IMR-90 (cell line): ENCODE measurements at regions not wholly inside any gene's neighbourhood (a gene's known extent, or its start where the extent isn't known, plus 50 kb on each side); places are given as distances from the start of the nearest gene placed in this dataset.

Experiments
- ATAC-seq: fragments of 200-7000 bp; cut with Tn5 transposase; 2 replicates; pipeline ENCODE4 v1.9.1; 2020; ENCODE audit warnings: low read depth, mild to moderate bottlenecking, moderate library complexity
- BruUV-seq: library from RNA; stranded (reverse); fragments of 400-500 nt; replicated peaks from 2 replicates; lab custom pipeline; 2021; lab: Mats Ljungman, UMichigan
- CTCF ChIA-PET: fragments of 300-600 bp; formaldehyde crosslinking; extraction: SDS; loops from one replicate; lab custom pipeline; 2021; ENCODE audit warnings: antibody characterized with exemption; lab: Yijun Ruan, JAX
- POLR2A ChIA-PET: fragments of 300-600 bp; sonication (Branson Sonifier 250); formaldehyde crosslinking; loops from one replicate; lab custom pipeline; 2022; ENCODE audit warnings: antibody characterized with exemption; ENCODE audit not compliant: unreplicated experiment; lab: Charles Lee
- DNase-seq: peaks from one replicate; pipeline ENCODE4 v3.0.0; 2013
- H2AFZ ChIP-seq: replicated peaks from 2 replicates; pipeline ENCODE3; 2013; ENCODE audit warnings: low read length, mild to moderate bottlenecking; ENCODE audit not compliant: poor library complexity
- H2AK5ac ChIP-seq: 2 replicates; pipeline ENCODE4 v1.6.1; 2013; ENCODE audit warnings: low read depth, low read length, inconsistent platforms
- H2AK9ac ChIP-seq: replicated peaks from 2 replicates; pipeline ENCODE3; 2013; ENCODE audit warnings: mild to moderate bottlenecking, low read depth, low read length, moderate library complexity; ENCODE audit not compliant: poor library complexity
- H2BK120ac ChIP-seq: 2 replicates; pipeline ENCODE4 v1.6.1; 2013; ENCODE audit warnings: low read depth, low read length, inconsistent platforms
- H2BK15ac ChIP-seq: 3 replicates; pipeline ENCODE4 v1.6.1; 2013; ENCODE audit warnings: low read depth, low read length, inconsistent platforms
- H2BK20ac ChIP-seq: 2 replicates; pipeline ENCODE4 v1.6.1; 2013; ENCODE audit warnings: low read depth, mild to moderate bottlenecking, inconsistent platforms, low read length, moderate library complexity
- H2BK5ac ChIP-seq: 2 replicates; pipeline ENCODE4 v1.6.1; 2013; ENCODE audit warnings: mild to moderate bottlenecking, low read depth, low read length, inconsistent platforms; ENCODE audit not compliant: poor library complexity, severe bottlenecking
- H3K14ac ChIP-seq: replicated peaks from 2 replicates; pipeline ENCODE4 v1.6.1; 2013; ENCODE audit warnings: low read depth, low read length, inconsistent platforms
- H3K18ac ChIP-seq: 2 replicates; pipeline ENCODE4 v1.6.1; 2013; ENCODE audit warnings: low read depth, low read length, control low read depth
- H3K23ac ChIP-seq: 2 replicates; pipeline ENCODE4 v1.6.1; 2013; ENCODE audit warnings: low read depth, low read length, inconsistent platforms
- H3K27ac ChIP-seq: 2 replicates; pipeline ENCODE4 v1.5.1; 2013; ENCODE audit warnings: mild to moderate bottlenecking, control low read depth, low read length; ENCODE audit not compliant: insufficient read depth
- H3K27me3 ChIP-seq: 2 replicates; pipeline ENCODE4 v1.6.1; 2013; ENCODE audit warnings: low read length; ENCODE audit not compliant: control insufficient read depth, insufficient read depth
- H3K36me3 ChIP-seq: 2 replicates; pipeline ENCODE4 v1.6.1; 2013; ENCODE audit warnings: low read length, mixed read lengths; ENCODE audit not compliant: control insufficient read depth, insufficient read depth
- H3K4ac ChIP-seq: 2 replicates; pipeline ENCODE4 v1.6.1; 2013; ENCODE audit warnings: low read depth, low read length, inconsistent platforms
- H3K4me1 ChIP-seq: 2 replicates; pipeline ENCODE4 v1.6.1; 2013; ENCODE audit warnings: low read length, mixed read lengths; ENCODE audit not compliant: control insufficient read depth, insufficient read depth
- H3K4me2 ChIP-seq: 2 replicates; pipeline ENCODE4 v1.6.1; 2013; ENCODE audit warnings: low read depth, mild to moderate bottlenecking, control low read depth, low read length, moderate library complexity
- H3K4me3 ChIP-seq: 2 replicates; pipeline ENCODE4 v1.5.1; 2013; ENCODE audit warnings: low read depth, mild to moderate bottlenecking, control low read depth, low read length, moderate library complexity; ENCODE audit not compliant: insufficient read depth
- H3K56ac ChIP-seq: 2 replicates; pipeline ENCODE4 v1.6.1; 2013; ENCODE audit warnings: low read length, inconsistent platforms; ENCODE audit not compliant: insufficient read depth; ENCODE audit errors: extremely low read depth
- H3K79me1 ChIP-seq, 2 experiments: 2 replicates each; pipeline ENCODE4 v1.6.1; 2013; ENCODE audit warnings: low read length in 2 of 2, inconsistent platforms in 1 of 2, low read depth in 1 of 2
- H3K9ac ChIP-seq: 2 replicates; pipeline ENCODE4 v1.6.1; 2013; ENCODE audit warnings: low read depth, low read length, control low read depth
- H3K9me1 ChIP-seq: 2 replicates; pipeline ENCODE4 v1.6.1; 2013; ENCODE audit warnings: low read length, inconsistent platforms; ENCODE audit not compliant: insufficient read depth
- H3K9me3 ChIP-seq: 2 replicates; pipeline ENCODE4 v1.6.1; 2013; ENCODE audit warnings: low read length; ENCODE audit not compliant: control insufficient read depth, insufficient read depth
- H4K20me1 ChIP-seq: 2 replicates; pipeline ENCODE4 v1.6.1; 2013; ENCODE audit warnings: low read length, inconsistent platforms; ENCODE audit not compliant: insufficient read depth
- H4K5ac ChIP-seq: 2 replicates; pipeline ENCODE4 v1.6.1; 2013; ENCODE audit warnings: mild to moderate bottlenecking, low read depth, low read length, control low read depth
- H4K8ac ChIP-seq, 2 experiments: 2 replicates each; pipeline ENCODE4 v1.6.1; 2013; ENCODE audit warnings: low read depth in 2 of 2, low read length in 2 of 2, control low read depth in 1 of 2, inconsistent platforms in 1 of 2
- H4K91ac ChIP-seq: 2 replicates; pipeline ENCODE4 v1.6.1; 2013; ENCODE audit warnings: low read depth, low read length, inconsistent platforms; ENCODE audit not compliant: insufficient read depth
- CHD1 ChIP-seq: IDR thresholded peaks from 2 replicates; pipeline ENCODE4 v1.6.1; 2012; ENCODE audit warnings: low read depth, low read length, improper control_type of control experiment
- CTCF ChIP-seq: conservative IDR thresholded peaks from 2 replicates; pipeline ENCODE4 v1.5.1; 2012; ENCODE audit warnings: mild to moderate bottlenecking, low read depth, low read length, improper control_type of control experiment
- MAFK ChIP-seq: IDR thresholded peaks from 2 replicates; pipeline ENCODE4 v1.6.1; 2012; ENCODE audit warnings: low read depth, low read length, improper control_type of control experiment
- RCOR1 ChIP-seq: IDR thresholded peaks from 2 replicates; pipeline ENCODE4 v1.6.1; 2012; ENCODE audit warnings: mild to moderate bottlenecking, low read length, improper control_type of control experiment; ENCODE audit not compliant: insufficient replicate concordance
- RFX5 ChIP-seq: IDR thresholded peaks from 2 replicates; pipeline ENCODE4 v1.8.0; 2012; ENCODE audit warnings: low read depth, mild to moderate bottlenecking, low read length, moderate library complexity
- SMC3 ChIP-seq: fragments of 150-350 bp; IDR thresholded peaks from 2 replicates; pipeline ENCODE4 v1.6.1; 2016; ENCODE audit warnings: low read depth, mild to moderate bottlenecking, antibody characterized with exemption, low read length, moderate library complexity
- USF2 ChIP-seq: fragments of 150-350 bp; IDR thresholded peaks from 2 replicates; pipeline ENCODE4 v1.6.1; 2017; ENCODE audit warnings: mild to moderate bottlenecking, antibody characterized with exemption, low read length, low read depth
- WGBS, 2 experiments: methylation state at CpG; one replicate each; pipeline versions ENCODE4 v1.1.5 to v1.1.7; 2013; ENCODE audit warnings: missing lambda C conversion rate in 2 of 2; ENCODE audit not compliant: insufficient read length in 1 of 2; ENCODE audit errors: extremely low coverage in 2 of 2; 5-methylcytosine and 5-hydroxymethylcytosine counted together
- dilution Hi-C: fragments of 300-500 bp; cut with HindIII; formaldehyde crosslinking; loops from one replicate; pipeline ENCODE4 v1.14.3; 2018; ENCODE audit warnings: low sequenced_read_pairs; ENCODE audit not compliant: unreplicated experiment
- in situ Hi-C: fragments of 300-500 bp; cut with MboI; formaldehyde crosslinking; loops from 3 replicates; pipeline ENCODE4 v1.14.3; 2019; ENCODE audit warnings: low sequenced_read_pairs, inconsistent platforms, mixed read lengths
- intact Hi-C: fragments of 100-400 bp; cut with micrococcal nuclease; formaldehyde crosslinking; loops from 2 replicates; pipeline ENCODE4 v1.10.0; 2022

GRCh38 chr19:29264897-29265296 is 51.9 kb upstream of the UQCRFS1 start:
- H2BK20ac ChIP-seq: no peak overlapping the region
- BruUV-seq: no TSS peak
- no peak overlapping the region for H3K23ac ChIP-seq
- H3K4me2 ChIP-seq: no peak overlapping the region
- DNase-seq (no peak), ATAC-seq (no peak)
- H4K91ac ChIP-seq: no peak overlapping the region
- no peak overlapping the region for H3K9ac ChIP-seq
- WGBS, 2 experiments: no CpG with 5 or more reads among the region's 7 CpGs
- H3K36me3 ChIP-seq: no peaks in the 10 kb centered on the region
- H2BK120ac ChIP-seq: no peak overlapping the region
- no peak overlapping the region for H4K5ac ChIP-seq
- intact Hi-C loops (no loop called here), in situ Hi-C loops (loop anchor here (25.0 kb wide), 1 partner anchor 528 kb away; no protein-coding TSS in a partner anchor), dilution Hi-C loops (no loop called here)
- H3K56ac ChIP-seq: no peak overlapping the region
- H4K8ac ChIP-seq: no peak overlapping the region
- H3K27me3 ChIP-seq: no peaks in the 10 kb centered on the region
- H3K9me1 ChIP-seq: no peaks in the 10 kb centered on the region
- no peaks in the 10 kb centered on the region for H3K4me1 ChIP-seq
- no peaks in the 10 kb centered on the region for H3K9me3 ChIP-seq
- TF ChIP-seq USF2: no peak
- no peak for TF ChIP-seq MAFK
- no peak for TF ChIP-seq RFX5
- TF ChIP-seq SMC3: no peak
- no peak for TF ChIP-seq CTCF
- TF ChIP-seq CHD1: no peak
- TF ChIP-seq RCOR1: no peak
- H2BK15ac ChIP-seq: no peak overlapping the region
- H3K4me3 ChIP-seq: no peak overlapping the region
- POLR2A ChIA-PET: no interaction called here
- CTCF ChIA-PET: no interaction called here
- H2AFZ ChIP-seq: no peak overlapping the region
- H3K4ac ChIP-seq: no peak overlapping the region
- no peak overlapping the region for H3K18ac ChIP-seq
- H4K20me1 ChIP-seq: no peaks in the 10 kb centered on the region
- no peak overlapping the region for H3K27ac ChIP-seq
- no peak overlapping the region for H3K14ac ChIP-seq
- no peak overlapping the region for H2AK5ac ChIP-seq
- H3K79me1 ChIP-seq: no peaks in the 10 kb centered on the region
- no peak overlapping the region for H2BK5ac ChIP-seq
- no peak overlapping the region for H2AK9ac ChIP-seq
